ENCODE measurements at regions not wholly inside any gene's neighbourhood (a gene's known extent, or its start where the extent isn't known, plus 50 kb on each side); places are given as distances from the start of the nearest gene placed in this dataset.

GRCh38 chr15:95911570-95912279 is 418.8 kb upstream of the NR2F2 start:
- no peak for DNase-seq

DNA sequence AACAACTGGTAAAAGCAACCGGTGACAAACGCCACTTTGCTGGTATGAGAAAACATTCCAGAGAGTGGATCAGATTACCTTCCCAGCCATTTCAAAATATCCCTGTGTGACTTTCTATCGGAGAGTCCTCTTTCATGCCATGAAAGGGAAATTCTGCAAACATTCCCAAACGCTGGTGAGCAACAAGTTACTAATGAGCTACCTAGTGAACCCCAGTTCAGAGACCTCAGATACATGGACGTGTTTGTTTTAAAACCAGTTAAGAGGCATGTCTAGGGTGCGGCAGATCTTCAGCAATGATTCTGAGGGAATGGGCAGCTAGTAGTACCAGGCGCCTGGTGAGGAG is 418.2 kb upstream of the NR2F2 start:
- DNase-seq: no peak

DNA sequence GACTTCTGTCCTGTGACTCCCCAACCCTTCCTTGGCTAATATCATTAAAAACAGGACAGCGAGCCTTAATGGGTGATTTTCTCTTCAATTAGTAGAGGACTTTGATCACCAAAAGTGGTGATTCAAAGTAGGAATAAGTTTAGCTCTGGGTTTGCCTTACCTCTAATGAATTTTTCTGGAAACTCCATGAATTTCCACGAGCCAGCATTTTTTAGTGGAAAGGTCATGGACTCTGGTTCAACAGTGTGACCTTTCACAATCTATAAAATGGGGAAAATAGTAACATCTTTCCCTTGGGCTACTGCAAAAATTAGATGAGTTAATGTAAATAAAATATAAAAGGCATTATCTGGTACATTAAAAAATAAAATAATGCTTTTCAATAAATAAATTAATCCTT is 417.8 kb upstream of the NR2F2 start:
- no peak for DNase-seq

- DNase-seq: no peak
Observed at GRCh38 chr15:95916568-95916967, 413.9 kb upstream of the NR2F2 start.

DNA sequence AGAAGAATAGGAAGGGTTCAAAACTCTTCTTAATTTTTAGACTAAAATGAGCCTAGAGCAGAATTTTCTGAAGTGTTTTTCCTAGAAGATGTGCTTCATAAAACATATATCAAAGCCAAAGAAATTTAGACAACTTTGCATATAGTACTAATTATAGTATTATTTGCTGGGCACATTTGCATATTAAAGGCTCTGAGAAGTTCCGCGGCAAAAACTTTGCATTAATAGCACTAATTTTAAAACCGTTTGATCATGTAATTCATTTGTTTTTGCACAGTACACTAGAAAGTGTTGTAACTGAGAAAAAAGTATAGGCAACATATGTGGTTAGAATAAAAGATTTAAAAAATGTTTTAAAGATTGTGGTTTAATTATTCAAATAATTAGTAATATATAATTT is 412.0 kb upstream of the NR2F2 start:
- no peak for DNase-seq

DNA sequence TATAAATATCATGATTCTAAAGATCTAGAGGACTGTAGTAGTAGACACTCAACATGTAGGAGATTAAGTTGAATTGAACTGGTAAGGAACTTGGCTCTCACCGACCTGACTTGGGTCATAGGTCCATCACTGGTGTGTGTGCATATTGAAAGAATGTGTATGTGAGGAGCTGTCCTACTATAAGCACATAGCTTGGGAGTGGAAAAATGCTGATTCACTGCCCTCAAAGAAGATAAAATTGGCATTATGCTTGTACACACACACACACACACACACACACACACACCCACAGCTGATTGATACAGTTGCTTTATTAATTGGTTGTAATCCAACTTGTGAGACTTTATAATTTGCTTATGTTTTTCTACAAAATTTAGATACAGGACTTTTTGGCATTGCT is 411.0 kb upstream of the NR2F2 start:
- no peak for DNase-seq

- no peak for DNase-seq
Observed at GRCh38 chr15:95921404-95921803, 409.1 kb upstream of the NR2F2 start.

DNA sequence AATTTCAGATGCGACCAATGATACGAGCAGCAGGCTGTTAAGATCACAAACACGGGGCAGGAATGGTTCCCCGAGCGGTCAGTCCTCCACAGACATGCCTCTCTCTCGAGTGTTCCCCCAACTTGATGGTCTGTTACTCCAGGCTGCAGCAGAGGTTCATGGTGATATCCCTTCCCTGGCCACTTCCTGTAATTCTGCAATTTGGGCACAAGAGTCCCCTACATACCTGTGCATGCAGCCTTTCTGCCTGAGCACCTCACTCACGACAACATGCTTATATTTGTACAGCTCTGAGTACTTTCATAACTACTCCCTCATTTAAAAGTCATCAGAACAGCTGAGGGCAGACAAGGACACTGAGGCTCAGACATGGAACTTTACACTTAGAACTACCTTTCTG is 408.1 kb upstream of the NR2F2 start:
- no peak for DNase-seq

DNA sequence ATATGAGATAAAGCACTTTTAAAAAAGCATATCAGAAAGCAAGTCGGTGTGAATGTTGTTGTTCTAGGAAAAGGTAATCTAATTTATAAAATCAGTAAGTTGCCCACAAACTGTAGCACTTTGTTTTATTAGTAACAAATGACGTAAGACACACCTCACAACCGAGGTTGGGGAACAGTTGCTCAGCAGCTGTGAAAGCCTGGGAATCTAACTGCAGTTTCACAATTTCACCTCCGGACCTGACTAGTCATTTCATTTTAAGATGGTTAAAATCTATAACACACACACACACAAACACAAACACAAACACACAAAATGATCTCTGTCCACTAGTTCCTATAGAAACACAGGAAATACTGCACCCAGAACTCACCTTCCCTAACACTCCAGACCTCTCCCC is 406.7 kb upstream of the NR2F2 start:
- no peak for DNase-seq

DNA sequence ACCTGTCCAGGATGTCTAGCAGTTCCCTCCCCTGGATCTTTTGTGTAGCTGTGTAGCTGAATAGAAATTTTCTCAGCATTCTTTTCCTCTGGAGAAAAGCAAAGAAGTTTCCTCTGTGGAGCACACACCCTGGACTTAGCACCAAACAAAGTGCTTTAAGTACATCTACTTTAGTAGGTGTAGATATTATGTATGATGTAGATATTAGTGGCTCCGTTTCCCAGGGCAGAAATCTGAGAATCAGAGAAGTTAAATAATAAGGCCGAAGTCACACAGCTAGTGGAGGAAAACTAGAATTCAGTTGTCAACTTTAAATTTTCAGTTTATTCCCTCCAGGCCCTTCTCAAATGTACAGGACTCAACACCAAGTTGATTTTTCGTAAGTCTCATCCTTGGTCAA is 401.7 kb upstream of the NR2F2 start:
- no peak for DNase-seq

DNA sequence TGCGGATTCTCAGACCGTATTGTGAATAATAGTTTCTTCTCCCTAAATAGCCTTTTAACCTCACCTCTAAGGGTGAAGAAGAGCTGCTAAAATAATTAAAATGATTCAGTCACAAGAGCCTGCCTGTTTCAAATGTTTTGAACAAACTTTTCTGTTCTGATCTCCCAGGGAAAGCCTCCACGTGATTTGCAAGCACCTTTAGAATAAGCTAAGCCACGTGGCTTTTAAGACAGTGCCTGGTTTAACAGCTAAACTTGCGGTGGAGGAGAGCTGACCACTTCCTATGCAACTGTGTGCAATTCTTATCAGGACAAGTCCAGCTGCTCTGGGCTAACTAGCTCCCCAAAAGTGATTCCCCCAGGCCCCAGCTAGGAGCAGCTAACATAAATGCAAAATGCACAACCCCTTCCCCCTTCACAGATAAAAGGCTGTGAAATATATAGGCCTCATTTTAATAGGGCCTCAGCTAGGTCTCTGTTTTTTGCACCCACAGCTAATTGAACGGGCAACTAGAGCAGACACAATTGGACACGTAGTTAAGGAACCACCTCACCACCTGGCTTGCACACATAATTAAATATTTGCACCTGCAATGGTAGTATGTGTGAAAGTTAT is 401.2 kb upstream of the NR2F2 start:
- DNase-seq: no peak

- DNase-seq: no peak
Observed at GRCh38 chr15:95930659-95931375, 399.7 kb upstream of the NR2F2 start.

DNA sequence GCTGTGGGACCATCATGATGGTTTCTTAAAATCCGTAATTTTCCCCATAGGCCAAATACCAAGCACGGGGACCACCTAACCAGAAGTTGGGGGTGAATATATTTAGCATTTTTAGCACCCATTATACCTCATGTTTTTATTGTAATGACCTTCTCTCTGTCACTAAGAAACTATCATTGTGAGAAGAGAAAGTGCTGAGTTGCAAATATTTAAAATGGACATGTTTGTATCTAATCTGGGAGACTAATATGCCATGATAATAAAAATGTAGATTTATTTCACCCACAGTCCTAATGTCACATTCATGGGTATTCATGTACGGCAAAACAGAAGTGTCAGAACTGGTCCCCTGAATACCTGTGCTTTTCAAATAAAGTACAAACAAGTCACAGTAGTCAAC is 398.9 kb upstream of the NR2F2 start:
- no peak for DNase-seq

GRCh38 chr15:95932141-95932540 is 398.4 kb upstream of the NR2F2 start:
- DNase-seq: no peak

- DNase-seq: no peak
Observed at GRCh38 chr15:95932676-95933075, 397.8 kb upstream of the NR2F2 start.

DNA sequence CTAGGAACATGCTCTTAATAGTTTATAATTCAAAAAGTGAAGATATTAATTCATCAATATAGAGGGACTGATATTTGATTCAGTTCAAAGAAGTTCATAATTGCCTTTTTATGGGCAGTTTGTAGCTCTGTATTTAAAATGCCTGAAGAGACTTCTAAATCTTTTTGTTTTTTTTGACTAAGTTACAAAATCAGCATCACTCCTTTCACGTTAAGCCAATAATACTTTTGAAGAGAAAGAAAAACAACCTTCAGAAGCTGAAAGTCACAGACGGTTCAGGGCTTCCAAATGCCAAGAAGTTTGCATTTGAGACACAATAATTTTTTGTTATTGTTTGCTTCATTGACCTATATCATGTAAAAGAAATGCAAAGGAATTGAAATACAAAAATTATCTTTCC is 394.6 kb upstream of the NR2F2 start:
- no peak for DNase-seq

DNA sequence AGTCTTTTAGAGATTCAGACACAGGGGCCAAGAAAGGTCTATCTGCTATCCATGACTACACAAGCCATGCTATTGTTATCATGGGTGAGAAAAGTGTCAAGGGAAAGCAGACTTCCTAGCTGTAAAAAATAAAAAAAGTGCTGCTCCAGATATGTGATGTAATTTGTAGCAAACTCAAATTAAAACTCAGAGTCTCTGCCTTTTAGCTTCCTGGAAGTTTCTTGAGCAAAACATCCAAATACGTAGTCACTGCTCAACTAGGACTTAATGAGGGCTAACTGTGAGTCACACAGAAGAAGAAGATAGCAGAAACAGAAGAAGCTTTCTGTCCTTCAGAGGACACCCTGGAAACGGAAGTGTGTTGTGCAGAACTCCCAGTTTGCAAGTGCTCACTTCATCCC is 393.4 kb upstream of the NR2F2 start:
- no peak for DNase-seq

DNA sequence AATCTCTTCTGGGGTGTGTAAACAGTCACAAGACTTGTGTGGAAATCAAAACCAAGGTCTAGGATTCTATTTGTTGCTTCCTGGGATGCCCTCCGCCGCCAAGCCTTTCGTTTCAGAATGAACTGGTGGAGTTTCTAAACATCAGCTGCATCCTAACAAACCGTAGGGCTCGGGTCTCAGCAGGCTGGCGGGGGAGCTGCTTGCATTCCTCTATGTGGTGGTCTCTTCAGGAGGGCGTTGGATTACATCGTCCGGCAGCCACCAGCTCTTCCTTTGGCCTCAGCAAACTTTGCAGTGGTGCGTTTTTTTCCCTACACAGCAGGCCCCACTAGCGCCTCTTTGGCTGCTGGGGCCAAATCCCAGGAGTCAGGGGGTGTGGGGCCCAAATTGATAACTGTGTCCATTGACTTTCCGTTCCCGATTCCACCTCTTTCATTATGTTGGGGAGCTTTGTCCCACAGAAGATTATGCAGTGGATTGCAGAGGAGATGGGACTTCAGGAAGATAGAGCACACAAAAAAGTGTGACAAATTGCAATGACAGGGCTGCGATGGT is 390.0 kb upstream of the NR2F2 start:
- DNase-seq: no peak

DNA sequence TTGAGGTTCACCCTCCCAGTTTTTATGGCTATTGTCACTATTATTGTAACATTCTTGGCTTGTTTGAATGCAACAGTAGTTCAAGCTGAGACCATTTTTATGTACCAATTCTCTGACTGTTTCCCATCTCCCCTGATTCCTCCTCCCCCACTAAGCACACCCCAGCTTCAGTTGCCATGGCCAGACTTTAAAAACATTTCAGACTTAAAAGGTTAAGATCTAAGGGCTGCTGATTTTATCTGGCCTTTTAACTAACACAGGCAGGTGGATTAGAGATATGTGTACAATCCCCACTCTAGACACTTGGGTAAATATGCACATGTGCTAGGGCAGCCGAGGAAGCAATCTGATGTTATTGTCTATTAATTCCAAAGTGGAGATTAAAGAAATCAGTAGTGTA is 386.3 kb upstream of the NR2F2 start:
- DNase-seq: no peak

GRCh38 chr15:95944661-95945255 is 385.7 kb upstream of the NR2F2 start:
- DNase-seq: no peak

GRCh38 chr15:95946241-95946640 is 384.3 kb upstream of the NR2F2 start:
- DNase-seq: no peak

DNA sequence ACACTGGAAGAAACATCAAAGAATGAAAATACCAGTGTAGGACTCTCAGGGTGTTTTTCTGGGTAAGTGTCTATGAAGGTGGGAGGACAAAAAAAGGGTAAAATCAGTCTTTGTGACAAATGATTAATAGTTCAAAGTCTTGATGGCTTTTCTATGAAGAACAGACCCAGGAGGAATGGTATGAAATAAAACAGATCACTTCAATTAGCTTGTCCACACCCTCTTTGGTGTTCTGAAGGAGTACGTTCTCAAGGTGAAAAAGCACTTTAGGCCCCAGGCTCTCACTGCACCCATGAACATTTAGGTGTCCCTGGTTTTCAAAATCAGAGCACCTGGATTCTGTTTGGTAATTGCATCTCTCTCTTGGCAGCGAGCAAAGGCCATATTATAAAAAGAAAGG is 383.6 kb upstream of the NR2F2 start:
- no peak for DNase-seq

DNA sequence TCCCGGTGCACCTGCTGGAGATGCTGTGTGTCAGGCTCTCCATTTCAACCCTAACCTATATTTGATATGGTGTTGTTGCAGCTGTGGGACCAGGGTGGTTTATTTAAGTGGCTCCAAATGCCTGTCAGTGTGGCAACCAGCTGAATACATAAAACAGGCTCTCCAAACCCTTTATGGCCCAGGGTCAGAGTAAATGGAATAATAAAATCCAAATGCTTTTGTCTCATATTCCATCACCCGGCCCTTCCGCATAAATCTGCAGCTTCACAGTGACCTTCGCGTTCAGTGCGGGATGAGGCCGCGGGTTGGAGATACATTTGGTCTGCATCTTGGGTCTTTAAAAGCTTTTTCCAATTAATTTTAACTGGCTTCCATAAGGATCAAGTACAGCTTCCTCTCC is 382.1 kb upstream of the NR2F2 start:
- DNase-seq: no peak

- DNase-seq: no peak
Observed at GRCh38 chr15:95953032-95953431, 377.5 kb upstream of the NR2F2 start.
